ENCODE measurements at regions not wholly inside any gene's neighbourhood (a gene's known extent, or its start where the extent isn't known, plus 50 kb on each side); places are given as distances from the start of the nearest gene placed in this dataset.

DNA sequence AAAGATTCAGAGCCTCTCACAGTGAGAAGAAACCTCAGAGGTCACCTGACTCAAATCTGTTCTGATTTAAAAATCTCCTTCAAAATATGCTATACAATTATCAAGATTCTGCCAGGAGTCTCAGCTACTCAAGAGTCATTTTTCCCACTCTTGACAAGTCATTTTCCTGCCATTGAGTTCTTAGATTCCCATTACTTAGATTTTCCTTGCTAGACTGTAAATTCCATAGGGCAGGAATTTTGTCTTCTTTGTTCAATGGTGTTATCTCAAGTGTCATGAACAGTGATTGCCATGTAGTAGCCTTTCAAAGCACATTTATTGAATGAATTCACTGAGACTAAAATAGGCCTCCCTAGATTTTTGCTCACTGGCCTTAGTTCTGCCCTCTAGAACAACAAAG is 95.9 kb downstream of the PCTP start (continued):
- TF ChIP-seq TCF3 (IDR thresholded peaks at IDR 0.05; ENCODE audit: borderline replicate concordance, insufficient read depth, low read depth, low read length) = no peak
- TF ChIP-seq, protein P1, sequence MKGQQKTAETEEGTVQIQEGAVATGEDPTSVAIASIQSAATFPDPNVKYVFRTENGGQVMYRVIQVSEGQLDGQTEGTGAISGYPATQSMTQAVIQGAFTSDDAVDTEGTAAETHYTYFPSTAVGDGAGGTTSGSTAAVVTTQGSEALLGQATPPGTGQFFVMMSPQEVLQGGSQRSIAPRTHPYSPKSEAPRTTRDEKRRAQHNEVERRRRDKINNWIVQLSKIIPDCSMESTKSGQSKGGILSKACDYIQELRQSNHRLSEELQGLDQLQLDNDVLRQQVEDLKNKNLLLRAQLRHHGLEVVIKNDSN (IDR thresholded peaks at IDR 0.05; ENCODE audit: borderline replicate concordance, extremely low read length, insufficient read depth, low read depth, low read length) = no peak
- TF ChIP-seq, protein P2, sequence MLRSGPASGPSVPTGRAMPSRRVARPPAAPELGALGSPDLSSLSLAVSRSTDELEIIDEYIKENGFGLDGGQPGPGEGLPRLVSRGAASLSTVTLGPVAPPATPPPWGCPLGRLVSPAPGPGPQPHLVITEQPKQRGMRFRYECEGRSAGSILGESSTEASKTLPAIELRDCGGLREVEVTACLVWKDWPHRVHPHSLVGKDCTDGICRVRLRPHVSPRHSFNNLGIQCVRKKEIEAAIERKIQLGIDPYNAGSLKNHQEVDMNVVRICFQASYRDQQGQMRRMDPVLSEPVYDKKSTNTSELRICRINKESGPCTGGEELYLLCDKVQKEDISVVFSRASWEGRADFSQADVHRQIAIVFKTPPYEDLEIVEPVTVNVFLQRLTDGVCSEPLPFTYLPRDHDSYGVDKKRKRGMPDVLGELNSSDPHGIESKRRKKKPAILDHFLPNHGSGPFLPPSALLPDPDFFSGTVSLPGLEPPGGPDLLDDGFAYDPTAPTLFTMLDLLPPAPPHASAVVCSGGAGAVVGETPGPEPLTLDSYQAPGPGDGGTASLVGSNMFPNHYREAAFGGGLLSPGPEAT (IDR thresholded peaks at IDR 0.05; ENCODE audit: low read depth) = no peak

DNA sequence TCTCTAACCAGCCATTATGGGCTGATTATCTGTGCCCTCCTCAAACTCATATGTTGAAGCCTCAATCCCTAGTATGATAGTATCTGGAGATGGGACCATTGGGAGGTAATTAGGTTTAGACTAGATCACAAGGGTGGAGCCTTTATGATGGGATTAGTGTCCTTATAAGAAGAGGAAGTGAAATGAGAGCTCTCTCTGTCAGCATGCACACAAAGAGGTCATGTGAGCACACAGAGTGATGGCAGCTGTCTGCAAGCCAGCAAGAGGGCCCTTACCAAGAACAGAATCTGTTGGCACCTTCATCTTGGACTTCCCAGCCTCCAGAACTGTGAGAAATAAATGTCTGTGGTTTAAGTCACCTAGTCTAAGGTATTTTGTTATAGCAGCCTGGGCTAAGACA is 101.9 kb downstream of the PCTP start:
- TF ChIP-seq SPI1 (IDR thresholded peaks at IDR 0.05; ENCODE audit: borderline replicate concordance, insufficient read depth, low read depth, low read length) (peak; percentile 79), MLLT1 (IDR thresholded peaks at IDR 0.05) (no peak)
- CTCF ChIA-PET = no interaction called here
- intact Hi-C loops (cut with micrococcal nuclease; ENCODE audit: unreplicated experiment) = no loop called here
- DNase-seq (ENCODE audit: low read depth, low spot score) = no peak
- Histone ChIP-seq H3K4me1 (ENCODE audit: control insufficient read depth, insufficient read depth, low read length) (no peaks in the 10 kb centered on the region), H3K4me3 (no peak overlapping the region), H3K4me2 (ENCODE audit: control insufficient read depth, insufficient read depth) (no peak overlapping the region), H3K27ac (ENCODE audit: control insufficient read depth, insufficient read depth) (no peak overlapping the region), H3K9me3 (replicated peaks; ENCODE audit: control insufficient read depth, insufficient read depth, low read length) (no peaks in the 10 kb centered on the region), H3K9ac (ENCODE audit: control insufficient read depth, insufficient read depth, low read length) (no peak overlapping the region), H2AFZ (ENCODE audit: control insufficient read depth, low read depth, low read length) (no peak overlapping the region), H3K79me2 (ENCODE audit: control insufficient read depth, insufficient read depth, low read length) (no peaks in the 10 kb centered on the region), H3K27me3 (replicated peaks in 1 of 2; ENCODE audit: control insufficient read depth in 2 of 2, insufficient read depth in 2 of 2, low read length in 1 of 2) (no peaks in the 10 kb centered on the region), H4K20me1 (ENCODE audit: control insufficient read depth, insufficient read depth) (no peaks in the 10 kb centered on the region), H3K36me3 (ENCODE audit: control insufficient read depth in 2 of 2, insufficient read depth in 2 of 2, low read length in 1 of 2) (no peaks in the 10 kb centered on the region)
- POLR2A ChIA-PET = no interaction called here
- ATAC-seq = peak; percentile 69
- FAIRE-seq = no peak
- RAD21 ChIA-PET (ENCODE audit: unreplicated experiment) = no interaction called here
- no TSS peak for BruUV-seq (replicated peaks)
- SMC1A ChIA-PET (ENCODE audit: uncharacterized antibody, unreplicated experiment) = no interaction called here
- in situ Hi-C loops (cut with MboI) = no loop called here
